Panc1 (cell line): ENCODE measurements at regions not wholly inside any gene's neighbourhood (a gene's known extent, or its start where the extent isn't known, plus 50 kb on each side); places are given as distances from the start of the nearest gene placed in this dataset.

Experiments
- CTCF ChIP-seq: fragments of 450-650 bp; IDR thresholded peaks from 2 replicates; pipeline ENCODE4 v1.5.1; 2017; ENCODE audit warnings: mild to moderate bottlenecking
- POLR2AphosphoS5 ChIP-seq: IDR thresholded peaks from 2 replicates; pipeline ENCODE4 v1.6.1; 2012; ENCODE audit warnings: mild to moderate bottlenecking, low read depth, low read length, moderate library complexity
- SIN3A ChIP-seq: IDR thresholded peaks from 2 replicates; pipeline ENCODE4 v1.6.1; 2012; ENCODE audit warnings: low read depth, mild to moderate bottlenecking, low read length, moderate library complexity, borderline replicate concordance; ENCODE audit not compliant: insufficient read depth
- TCF7L2 ChIP-seq: IDR thresholded peaks from 2 replicates; pipeline ENCODE4 v1.6.1; 2011; ENCODE audit warnings: mild to moderate bottlenecking, low read depth, low read length, inconsistent platforms
- TF ChIP-seq, protein P1 (sequence below), 2 experiments: IDR thresholded peaks; 2 replicates each; pipeline ENCODE4 v1.6.1; 2011 to 2012; ENCODE audit warnings: low read depth in 2 of 2, control low read depth in 1 of 2, low read length in 1 of 2, mild to moderate bottlenecking in 1 of 2, moderate library complexity in 1 of 2; ENCODE audit not compliant: insufficient read depth in 1 of 2

DNA sequence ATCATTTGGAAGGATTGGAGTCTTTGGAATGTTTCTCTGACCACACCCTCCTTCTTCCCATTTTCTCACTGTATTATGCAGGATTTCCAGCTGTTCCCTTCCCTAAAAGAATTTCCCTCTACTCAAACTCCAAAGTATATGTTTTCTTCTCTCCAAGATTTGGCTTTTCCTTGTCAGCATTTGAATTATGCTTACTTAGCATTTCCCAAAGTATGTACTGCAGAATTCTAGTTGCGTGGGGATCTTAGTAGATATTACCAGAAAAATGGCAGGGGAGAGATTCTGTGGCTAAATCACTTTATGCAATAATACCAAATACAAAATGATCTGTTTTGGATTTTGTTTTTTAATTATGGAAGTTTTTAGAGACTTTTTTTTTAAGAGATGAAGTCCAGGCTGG, 142.3 kb downstream of the OR4C45 start:
- TF ChIP-seq CTCF (no peak), POLR2AphosphoS5 (no peak), TCF7L2 (no peak), SIN3A (no peak)
- TF ChIP-seq, protein P1, sequence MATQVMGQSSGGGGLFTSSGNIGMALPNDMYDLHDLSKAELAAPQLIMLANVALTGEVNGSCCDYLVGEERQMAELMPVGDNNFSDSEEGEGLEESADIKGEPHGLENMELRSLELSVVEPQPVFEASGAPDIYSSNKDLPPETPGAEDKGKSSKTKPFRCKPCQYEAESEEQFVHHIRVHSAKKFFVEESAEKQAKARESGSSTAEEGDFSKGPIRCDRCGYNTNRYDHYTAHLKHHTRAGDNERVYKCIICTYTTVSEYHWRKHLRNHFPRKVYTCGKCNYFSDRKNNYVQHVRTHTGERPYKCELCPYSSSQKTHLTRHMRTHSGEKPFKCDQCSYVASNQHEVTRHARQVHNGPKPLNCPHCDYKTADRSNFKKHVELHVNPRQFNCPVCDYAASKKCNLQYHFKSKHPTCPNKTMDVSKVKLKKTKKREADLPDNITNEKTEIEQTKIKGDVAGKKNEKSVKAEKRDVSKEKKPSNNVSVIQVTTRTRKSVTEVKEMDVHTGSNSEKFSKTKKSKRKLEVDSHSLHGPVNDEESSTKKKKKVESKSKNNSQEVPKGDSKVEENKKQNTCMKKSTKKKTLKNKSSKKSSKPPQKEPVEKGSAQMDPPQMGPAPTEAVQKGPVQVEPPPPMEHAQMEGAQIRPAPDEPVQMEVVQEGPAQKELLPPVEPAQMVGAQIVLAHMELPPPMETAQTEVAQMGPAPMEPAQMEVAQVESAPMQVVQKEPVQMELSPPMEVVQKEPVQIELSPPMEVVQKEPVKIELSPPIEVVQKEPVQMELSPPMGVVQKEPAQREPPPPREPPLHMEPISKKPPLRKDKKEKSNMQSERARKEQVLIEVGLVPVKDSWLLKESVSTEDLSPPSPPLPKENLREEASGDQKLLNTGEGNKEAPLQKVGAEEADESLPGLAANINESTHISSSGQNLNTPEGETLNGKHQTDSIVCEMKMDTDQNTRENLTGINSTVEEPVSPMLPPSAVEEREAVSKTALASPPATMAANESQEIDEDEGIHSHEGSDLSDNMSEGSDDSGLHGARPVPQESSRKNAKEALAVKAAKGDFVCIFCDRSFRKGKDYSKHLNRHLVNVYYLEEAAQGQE (IDR thresholded peaks at IDR 0.05; ENCODE audit: insufficient read depth in 1 of 2, low read depth in 2 of 2, low read length in 1 of 2), result no peak
